Heart left ventricle (tissue), 13 donors: ENCODE measurements at regions not wholly inside any gene's neighbourhood (a gene's known extent, or its start where the extent isn't known, plus 50 kb on each side); places are given as distances from the start of the nearest gene placed in this dataset.

Source experiments
- CTCF ChIP-seq, 12 donors: fragments of 200-600 bp; sonication (generic) in 4 of 12; IDR thresholded peaks; one replicate each; pipeline versions ENCODE4 v1.5.0 to v1.8.0; 2018 to 2022; ENCODE audit warnings: antibody characterized with exemption in 12 of 12, mild to moderate bottlenecking in 5 of 12
- POLR2A ChIP-seq, 2 donors: fragments of 450-650 bp; IDR thresholded peaks; one replicate each; pipeline ENCODE4 v1.6.1; 2017; ENCODE audit warnings: antibody characterized with exemption in 2 of 2, mild to moderate bottlenecking in 2 of 2, moderate library complexity in 2 of 2
- donor health status: ischemic (EF 13 %, LVEDD 7.1; RV severe dilation, severe dysfunction).
- donor health status: DM: no; HTN: yes; CAD: no.
- donor health status: DM: no; HTN: no; CAD: no.
- donor health status: ischemic (EF 25% LVEDD 6.9; RV normal size, moderate dysfunction).
- donor health status: ischemic (EF 25% LVEDD 5.7; RV mildly dilated, moderate dysfunction).
- donor health status: ischemic (EF 35%, LVEDD 5.7; RV mildly dilated, moderate dysfunction).
- donor health status: nonischemic (EF 11% LVEDD 7.7; RV severe dilation, severe dysfunction).
- donor health status: DM: yes; HTN: yes; CAD: no.
- donor health status: PGD.
- donor health status: ischemic (EF 29% LVEDD 5.4; RV normal size, mild dysfunction).
- donor health status: nonischemic (EF 23%, LVEDD 6.1; RV moderate dilation, normal function).

GRCh38 chr12:77343291-77343690 lies 277.9 kb upstream of the E2F7 start:
- TF ChIP-seq POLR2A (IDR thresholded peaks at IDR 0.05) (no peak), CTCF (IDR thresholded peaks at IDR 0.05) (no peak)
